ENCODE measurements at regions not wholly inside any gene's neighbourhood (a gene's known extent, or its start where the extent isn't known, plus 50 kb on each side); places are given as distances from the start of the nearest gene placed in this dataset.

DNA sequence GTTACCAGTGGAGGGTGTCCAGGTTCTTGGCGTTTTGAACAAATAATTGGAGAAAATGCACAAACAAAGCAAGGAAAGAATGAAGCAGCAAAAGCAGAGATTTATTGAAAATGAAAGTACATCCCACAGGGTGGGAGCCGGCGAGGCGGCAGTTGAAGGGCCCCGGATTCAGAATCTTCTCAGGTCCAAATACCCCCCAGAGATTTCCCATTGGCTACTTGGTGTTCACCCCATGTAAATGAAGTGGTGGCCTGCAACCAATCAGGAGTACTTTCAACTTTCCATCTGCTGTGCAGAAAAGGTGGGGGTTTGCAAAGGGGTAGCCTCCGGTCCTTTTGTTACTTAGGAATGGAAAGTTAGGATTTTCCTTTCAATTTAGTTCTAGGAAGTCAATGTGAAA is 1447.0 kb downstream of the C4orf33 start:
- TF ChIP-seq EZH2phosphoT487 (IDR thresholded peaks at IDR 0.05; ENCODE audit: low read depth): no peak
- TF ChIP-seq, protein P1, sequence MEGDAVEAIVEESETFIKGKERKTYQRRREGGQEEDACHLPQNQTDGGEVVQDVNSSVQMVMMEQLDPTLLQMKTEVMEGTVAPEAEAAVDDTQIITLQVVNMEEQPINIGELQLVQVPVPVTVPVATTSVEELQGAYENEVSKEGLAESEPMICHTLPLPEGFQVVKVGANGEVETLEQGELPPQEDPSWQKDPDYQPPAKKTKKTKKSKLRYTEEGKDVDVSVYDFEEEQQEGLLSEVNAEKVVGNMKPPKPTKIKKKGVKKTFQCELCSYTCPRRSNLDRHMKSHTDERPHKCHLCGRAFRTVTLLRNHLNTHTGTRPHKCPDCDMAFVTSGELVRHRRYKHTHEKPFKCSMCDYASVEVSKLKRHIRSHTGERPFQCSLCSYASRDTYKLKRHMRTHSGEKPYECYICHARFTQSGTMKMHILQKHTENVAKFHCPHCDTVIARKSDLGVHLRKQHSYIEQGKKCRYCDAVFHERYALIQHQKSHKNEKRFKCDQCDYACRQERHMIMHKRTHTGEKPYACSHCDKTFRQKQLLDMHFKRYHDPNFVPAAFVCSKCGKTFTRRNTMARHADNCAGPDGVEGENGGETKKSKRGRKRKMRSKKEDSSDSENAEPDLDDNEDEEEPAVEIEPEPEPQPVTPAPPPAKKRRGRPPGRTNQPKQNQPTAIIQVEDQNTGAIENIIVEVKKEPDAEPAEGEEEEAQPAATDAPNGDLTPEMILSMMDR (IDR thresholded peaks at IDR 0.05; ENCODE audit: low read depth, low read length): no peak

DNA sequence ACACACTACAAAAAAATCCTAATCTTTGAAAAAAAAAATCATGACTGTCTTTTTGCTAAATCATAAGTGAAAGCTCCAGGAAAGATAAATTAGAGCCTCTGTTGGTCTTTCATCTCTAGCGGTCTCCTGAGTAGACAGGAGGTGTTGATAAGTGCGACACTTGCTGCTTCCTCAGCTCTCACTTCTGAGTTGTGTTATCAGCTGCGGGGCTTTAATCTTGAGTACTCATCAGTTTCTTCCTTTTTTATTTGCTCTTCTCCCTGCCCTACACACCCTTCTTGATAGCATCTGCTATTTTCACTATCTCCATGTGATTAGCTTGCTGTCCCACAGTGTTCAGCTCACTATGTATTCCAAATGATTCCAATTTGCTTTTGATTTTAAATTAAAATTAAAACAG is 1449.2 kb downstream of the C4orf33 start:
- Histone ChIP-seq H3K4me2 (ENCODE audit: low read length) (no peak overlapping the region), H3K27ac (ENCODE audit: low read length) (no peak overlapping the region), H3K9ac (ENCODE audit: low read length) (no peak overlapping the region), H3K36me3 (replicated peaks; ENCODE audit: low read depth, low read length) (no peaks in the 10 kb centered on the region), H3K79me2 (ENCODE audit: low read length) (no peaks in the 10 kb centered on the region), H3K4me3 (ENCODE audit: low read length) (no peak overlapping the region), H2AFZ (ENCODE audit: low read depth, low read length) (no peak overlapping the region), H3K4me1 (ENCODE audit: low read length) (no peaks in the 10 kb centered on the region), H3K9me3 (ENCODE audit: insufficient read depth, low read length) (no peaks in the 10 kb centered on the region), H4K20me1 (ENCODE audit: insufficient read depth, low read length) (no peaks in the 10 kb centered on the region), H3K27me3 (ENCODE audit: low read depth, low read length) (no peaks in the 10 kb centered on the region)
- TF ChIP-seq EZH2phosphoT487 (IDR thresholded peaks at IDR 0.05; ENCODE audit: low read depth): no peak
- TF ChIP-seq, protein P1 (IDR thresholded peaks at IDR 0.05; ENCODE audit: low read depth, low read length): no peak

More for the DNA sequence above, 1447.0 kb downstream of the C4orf33 start:
- H3K4me1 ChIP-seq (ENCODE audit: low read length): no peaks in the 10 kb centered on the region
- no peak overlapping the region for H3K27ac ChIP-seq (ENCODE audit: low read length)
- H2AFZ ChIP-seq (ENCODE audit: low read depth, low read length): no peak overlapping the region
- no peak overlapping the region for H3K4me2 ChIP-seq (ENCODE audit: low read length)
- no peaks in the 10 kb centered on the region for H4K20me1 ChIP-seq (ENCODE audit: insufficient read depth, low read length)
- H3K36me3 ChIP-seq (replicated peaks; ENCODE audit: low read depth, low read length): no peaks in the 10 kb centered on the region
- no peaks in the 10 kb centered on the region for H3K27me3 ChIP-seq (ENCODE audit: low read depth, low read length)
- no peak overlapping the region for H3K9ac ChIP-seq (ENCODE audit: low read length)
- H3K4me3 ChIP-seq (ENCODE audit: low read length): no peak overlapping the region
- H3K9me3 ChIP-seq (ENCODE audit: insufficient read depth, low read length): no peaks in the 10 kb centered on the region
- no peaks in the 10 kb centered on the region for H3K79me2 ChIP-seq (ENCODE audit: low read length)

DNA sequence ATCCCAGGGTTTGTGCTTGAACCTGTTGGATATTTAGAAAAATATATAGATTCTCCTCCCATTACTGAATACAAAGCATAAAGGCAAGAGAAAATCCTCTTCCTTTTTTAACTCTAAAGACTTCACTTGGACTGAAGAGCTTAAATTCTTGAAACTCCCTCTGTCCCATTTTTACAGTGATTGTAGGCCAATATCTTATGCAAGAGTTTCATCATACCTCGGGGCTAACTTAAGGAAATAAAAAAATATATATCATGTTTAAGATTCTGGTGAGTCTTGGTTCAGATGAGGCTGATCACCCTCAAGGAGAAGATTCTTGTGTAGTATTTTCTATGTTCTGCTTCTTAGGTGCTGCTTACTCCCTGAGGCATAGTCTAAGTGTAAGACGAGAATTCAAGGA is 1449.6 kb downstream of the C4orf33 start:
- no peak overlapping the region for H2AFZ ChIP-seq (ENCODE audit: low read depth, low read length)
- no peak overlapping the region for H3K4me3 ChIP-seq (ENCODE audit: low read length)
- no peaks in the 10 kb centered on the region for H4K20me1 ChIP-seq (ENCODE audit: insufficient read depth, low read length)
- no peak overlapping the region for H3K4me2 ChIP-seq (ENCODE audit: low read length)
- no peaks in the 10 kb centered on the region for H3K4me1 ChIP-seq (ENCODE audit: low read length)
- no peak for TF ChIP-seq EZH2phosphoT487 (IDR thresholded peaks at IDR 0.05; ENCODE audit: low read depth)
- H3K36me3 ChIP-seq (replicated peaks; ENCODE audit: low read depth, low read length): no peaks in the 10 kb centered on the region
- no peaks in the 10 kb centered on the region for H3K79me2 ChIP-seq (ENCODE audit: low read length)
- H3K27ac ChIP-seq (ENCODE audit: low read length): no peak overlapping the region
- H3K9ac ChIP-seq (ENCODE audit: low read length): no peak overlapping the region
- no peaks in the 10 kb centered on the region for H3K9me3 ChIP-seq (ENCODE audit: insufficient read depth, low read length)
- no peaks in the 10 kb centered on the region for H3K27me3 ChIP-seq (ENCODE audit: low read depth, low read length)

DNA sequence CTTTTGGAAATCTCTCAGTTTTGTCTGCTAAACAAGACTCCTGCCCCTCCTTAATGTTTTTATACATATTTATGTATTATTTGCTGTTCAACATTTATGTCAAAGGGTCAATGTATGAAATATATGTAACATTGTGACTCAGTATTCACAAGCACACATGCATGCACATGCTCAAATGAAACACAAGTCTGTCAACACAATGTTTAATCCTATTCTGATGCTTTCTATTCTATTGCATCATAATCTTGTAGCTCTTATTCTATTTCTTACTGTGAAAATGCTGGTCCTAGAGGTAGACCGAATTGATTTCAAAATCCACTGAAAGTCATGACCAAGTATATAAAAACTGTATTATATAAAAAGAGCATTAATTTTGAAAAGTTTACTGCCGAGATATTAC is 1463.3 kb downstream of the C4orf33 start:
- Histone ChIP-seq H3K4me3 (ENCODE audit: low read length) (no peak overlapping the region), H3K9ac (ENCODE audit: low read length) (no peak overlapping the region), H3K36me3 (replicated peaks; ENCODE audit: low read depth, low read length) (no peaks in the 10 kb centered on the region), H2AFZ (ENCODE audit: low read depth, low read length) (no peak overlapping the region), H3K9me3 (ENCODE audit: insufficient read depth, low read length) (no peaks in the 10 kb centered on the region), H3K4me1 (ENCODE audit: low read length) (no peaks in the 10 kb centered on the region), H4K20me1 (ENCODE audit: insufficient read depth, low read length) (no peaks in the 10 kb centered on the region), H3K27ac (ENCODE audit: low read length) (no peak overlapping the region), H3K79me2 (ENCODE audit: low read length) (no peaks in the 10 kb centered on the region), H3K4me2 (ENCODE audit: low read length) (no peak overlapping the region), H3K27me3 (ENCODE audit: low read depth, low read length) (no peaks in the 10 kb centered on the region)
- no peak for TF ChIP-seq EZH2phosphoT487 (IDR thresholded peaks at IDR 0.05; ENCODE audit: low read depth)
- TF ChIP-seq, protein P1 (IDR thresholded peaks at IDR 0.05; ENCODE audit: low read depth, low read length): no peak

All from OCI-LY3 (cell line).